HL-60 (cell line): ENCODE measurements at regions not wholly inside any gene's neighbourhood (a gene's known extent, or its start where the extent isn't known, plus 50 kb on each side); places are given as distances from the start of the nearest gene placed in this dataset.

ENCODE experiments used
- DNase-seq, 2 experiments: peaks; one replicate each; pipeline ENCODE4 v3.0.0-alpha.2; 2010 to 2020; ENCODE audit warnings: low read depth in 1 of 2, low spot score in 1 of 2
- H3K27ac ChIP-seq: fragments of 250-450 bp; sonication (Bioruptor Pico); replicated peaks from 2 replicates; pipeline ENCODE4 v1.5.1; 2020; ENCODE audit warnings: mild to moderate bottlenecking, moderate library complexity
- H3K27me3 ChIP-seq: fragments of 250-450 bp; sonication (Bioruptor Pico); 2 replicates; pipeline ENCODE4 v1.5.1; 2021; ENCODE audit warnings: mild to moderate bottlenecking, moderate library complexity; ENCODE audit not compliant: insufficient read depth, poor library complexity, severe bottlenecking
- H3K4me3 ChIP-seq: replicated peaks from 2 replicates; pipeline ENCODE4 v1.5.1; 2011; ENCODE audit warnings: mild to moderate bottlenecking, control low read depth, low read length; ENCODE audit not compliant: insufficient read depth
- GABPA ChIP-seq: IDR thresholded peaks from 2 replicates; pipeline ENCODE4 v1.6.1; 2012; ENCODE audit warnings: low read depth
- POLR2AphosphoS5 ChIP-seq: IDR thresholded peaks from 2 replicates; pipeline ENCODE4 v1.6.1; 2012; ENCODE audit warnings: low read depth
- SPI1 ChIP-seq: IDR thresholded peaks from 2 replicates; pipeline ENCODE4 v1.6.1; 2012; ENCODE audit warnings: low read depth, mild to moderate bottlenecking, borderline replicate concordance
- TF ChIP-seq, protein P1 (sequence below): IDR thresholded peaks from one replicate; pipeline ENCODE4 v1.5.1; 2011; ENCODE audit warnings: low read length, control low read depth, inconsistent platforms; ENCODE audit not compliant: insufficient read depth
- TF ChIP-seq, protein P2 (sequence below): IDR thresholded peaks from 2 replicates; pipeline ENCODE4 v1.6.1; 2012; ENCODE audit warnings: low read depth; ENCODE audit not compliant: insufficient replicate concordance

DNA sequence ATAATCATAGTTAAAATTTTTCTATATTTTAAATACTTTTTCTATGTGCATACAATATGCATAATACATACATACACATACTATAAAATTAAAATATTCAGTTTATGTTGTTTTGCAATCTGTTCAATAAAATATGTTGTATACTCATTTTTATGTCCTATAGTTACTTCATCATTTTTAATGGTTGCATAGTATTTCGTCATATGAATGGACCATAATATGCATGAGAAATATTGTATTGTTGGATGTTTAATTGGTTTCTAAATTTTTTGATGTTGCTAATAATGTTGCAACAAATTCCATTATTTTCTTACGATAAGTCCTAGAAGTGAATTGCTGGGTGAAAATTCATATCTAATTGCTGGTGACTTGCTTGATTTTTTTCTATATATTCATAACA lies 211.5 kb upstream of the GCFC2 start:
- no peak for DNase-seq
- H3K4me3 ChIP-seq: no peak overlapping the region
- no peak for TF ChIP-seq GABPA
- TF ChIP-seq, protein P1, sequence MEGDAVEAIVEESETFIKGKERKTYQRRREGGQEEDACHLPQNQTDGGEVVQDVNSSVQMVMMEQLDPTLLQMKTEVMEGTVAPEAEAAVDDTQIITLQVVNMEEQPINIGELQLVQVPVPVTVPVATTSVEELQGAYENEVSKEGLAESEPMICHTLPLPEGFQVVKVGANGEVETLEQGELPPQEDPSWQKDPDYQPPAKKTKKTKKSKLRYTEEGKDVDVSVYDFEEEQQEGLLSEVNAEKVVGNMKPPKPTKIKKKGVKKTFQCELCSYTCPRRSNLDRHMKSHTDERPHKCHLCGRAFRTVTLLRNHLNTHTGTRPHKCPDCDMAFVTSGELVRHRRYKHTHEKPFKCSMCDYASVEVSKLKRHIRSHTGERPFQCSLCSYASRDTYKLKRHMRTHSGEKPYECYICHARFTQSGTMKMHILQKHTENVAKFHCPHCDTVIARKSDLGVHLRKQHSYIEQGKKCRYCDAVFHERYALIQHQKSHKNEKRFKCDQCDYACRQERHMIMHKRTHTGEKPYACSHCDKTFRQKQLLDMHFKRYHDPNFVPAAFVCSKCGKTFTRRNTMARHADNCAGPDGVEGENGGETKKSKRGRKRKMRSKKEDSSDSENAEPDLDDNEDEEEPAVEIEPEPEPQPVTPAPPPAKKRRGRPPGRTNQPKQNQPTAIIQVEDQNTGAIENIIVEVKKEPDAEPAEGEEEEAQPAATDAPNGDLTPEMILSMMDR: no peak
- TF ChIP-seq, protein P2, sequence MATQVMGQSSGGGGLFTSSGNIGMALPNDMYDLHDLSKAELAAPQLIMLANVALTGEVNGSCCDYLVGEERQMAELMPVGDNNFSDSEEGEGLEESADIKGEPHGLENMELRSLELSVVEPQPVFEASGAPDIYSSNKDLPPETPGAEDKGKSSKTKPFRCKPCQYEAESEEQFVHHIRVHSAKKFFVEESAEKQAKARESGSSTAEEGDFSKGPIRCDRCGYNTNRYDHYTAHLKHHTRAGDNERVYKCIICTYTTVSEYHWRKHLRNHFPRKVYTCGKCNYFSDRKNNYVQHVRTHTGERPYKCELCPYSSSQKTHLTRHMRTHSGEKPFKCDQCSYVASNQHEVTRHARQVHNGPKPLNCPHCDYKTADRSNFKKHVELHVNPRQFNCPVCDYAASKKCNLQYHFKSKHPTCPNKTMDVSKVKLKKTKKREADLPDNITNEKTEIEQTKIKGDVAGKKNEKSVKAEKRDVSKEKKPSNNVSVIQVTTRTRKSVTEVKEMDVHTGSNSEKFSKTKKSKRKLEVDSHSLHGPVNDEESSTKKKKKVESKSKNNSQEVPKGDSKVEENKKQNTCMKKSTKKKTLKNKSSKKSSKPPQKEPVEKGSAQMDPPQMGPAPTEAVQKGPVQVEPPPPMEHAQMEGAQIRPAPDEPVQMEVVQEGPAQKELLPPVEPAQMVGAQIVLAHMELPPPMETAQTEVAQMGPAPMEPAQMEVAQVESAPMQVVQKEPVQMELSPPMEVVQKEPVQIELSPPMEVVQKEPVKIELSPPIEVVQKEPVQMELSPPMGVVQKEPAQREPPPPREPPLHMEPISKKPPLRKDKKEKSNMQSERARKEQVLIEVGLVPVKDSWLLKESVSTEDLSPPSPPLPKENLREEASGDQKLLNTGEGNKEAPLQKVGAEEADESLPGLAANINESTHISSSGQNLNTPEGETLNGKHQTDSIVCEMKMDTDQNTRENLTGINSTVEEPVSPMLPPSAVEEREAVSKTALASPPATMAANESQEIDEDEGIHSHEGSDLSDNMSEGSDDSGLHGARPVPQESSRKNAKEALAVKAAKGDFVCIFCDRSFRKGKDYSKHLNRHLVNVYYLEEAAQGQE: no peak
- TF ChIP-seq POLR2AphosphoS5: no peak
- TF ChIP-seq SPI1: no peak
- H3K27me3 ChIP-seq: no peaks in the 10 kb centered on the region
- H3K27ac ChIP-seq: no peak overlapping the region

DNA sequence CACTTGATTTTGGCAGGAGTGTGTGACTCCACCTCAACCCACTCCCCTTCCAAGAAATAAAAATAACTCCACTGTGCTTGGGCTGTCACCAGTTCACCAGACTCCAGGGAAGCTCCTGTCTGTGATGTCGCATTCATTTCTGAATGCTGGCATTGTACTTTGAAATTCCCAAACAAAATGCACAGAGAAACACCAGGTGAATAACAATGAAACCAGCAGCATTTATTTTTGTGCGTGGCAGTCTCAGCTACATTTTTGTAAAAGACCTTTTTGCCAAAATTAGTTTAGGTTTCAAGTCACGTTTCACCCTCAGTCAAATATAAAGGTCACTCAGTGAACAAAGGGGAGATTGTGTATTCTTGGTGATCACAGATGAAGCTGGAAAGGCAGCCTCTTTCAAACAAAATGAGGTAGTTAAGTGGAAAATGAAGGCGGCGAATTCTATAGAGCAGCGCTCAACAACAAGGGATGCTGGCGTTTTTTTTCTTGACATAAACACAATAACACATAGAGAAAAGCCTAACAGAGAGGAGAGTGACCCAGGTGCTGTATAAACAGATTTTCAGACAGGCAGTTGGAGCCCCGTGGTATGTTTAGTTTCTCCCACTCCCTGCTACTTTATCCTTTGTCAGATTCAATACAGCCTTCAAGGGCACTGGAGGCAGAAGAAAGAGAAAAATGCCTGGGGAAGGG lies 210.3 kb upstream of the GCFC2 start:
- DNase-seq: no peak
- Histone ChIP-seq H3K27me3 (no peaks in the 10 kb centered on the region), H3K4me3 (no peak overlapping the region), H3K27ac (no peak overlapping the region)
- TF ChIP-seq, protein P1: no peak
- TF ChIP-seq, protein P2: no peak
- TF ChIP-seq POLR2AphosphoS5: no peak
- no peak for TF ChIP-seq GABPA
- TF ChIP-seq SPI1: no peak

DNA sequence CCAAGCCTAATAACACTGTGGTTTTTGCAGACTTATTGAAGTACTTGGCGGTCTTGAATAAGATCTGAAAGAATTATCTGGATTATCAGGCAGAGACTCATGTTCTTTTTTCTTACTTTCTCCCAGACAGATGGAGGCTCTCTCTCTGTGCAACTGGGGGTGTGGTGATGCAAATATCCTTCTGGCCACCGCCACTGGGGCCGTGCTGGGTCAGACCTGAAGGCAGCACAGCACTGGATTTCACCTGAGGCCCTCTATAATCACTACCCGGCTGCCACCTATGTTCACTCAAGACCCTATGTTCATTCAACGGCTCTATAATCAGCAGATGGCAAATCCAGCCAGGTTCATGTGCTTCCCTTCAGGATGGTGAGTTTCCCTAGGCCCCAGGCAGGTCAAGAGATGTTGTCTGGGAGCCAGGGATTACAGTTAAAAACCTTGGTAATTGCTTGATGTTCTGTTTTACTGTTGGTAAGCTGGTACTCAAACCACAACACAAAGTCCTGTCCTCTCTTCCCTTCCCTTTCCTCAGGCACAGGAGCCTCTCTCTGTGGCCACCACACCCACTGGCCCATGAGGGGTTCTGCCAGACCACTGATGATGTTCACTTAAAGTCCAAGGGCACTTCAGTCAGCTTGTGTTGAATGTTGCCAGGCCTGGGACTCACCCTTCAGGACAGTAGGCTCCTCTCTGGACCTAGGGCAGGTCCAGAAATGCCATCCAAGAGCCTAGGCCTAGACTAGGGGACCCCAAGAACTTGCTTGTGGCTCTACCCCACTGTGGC lies 205.3 kb upstream of the GCFC2 start:
- Histone ChIP-seq H3K27me3 (no peaks in the 10 kb centered on the region), H3K27ac (no peak overlapping the region), H3K4me3 (no peak overlapping the region)
- DNase-seq: no peak
- TF ChIP-seq POLR2AphosphoS5 (no peak), SPI1 (no peak), GABPA (no peak)
- TF ChIP-seq, protein P2: no peak
- TF ChIP-seq, protein P1: no peak
